Heart left ventricle (tissue), 16 donors: ENCODE measurements at regions not wholly inside any gene's neighbourhood (a gene's known extent, or its start where the extent isn't known, plus 50 kb on each side); places are given as distances from the start of the nearest gene placed in this dataset.

Experiments used
- ATAC-seq, 4 donors: fragments of 200-7000 bp; cut with Tn5 transposase; one replicate each; pipeline ENCODE4 v1.9.1; 2020 to 2022; ENCODE audit warnings: moderate library complexity in 4 of 4, mild to moderate bottlenecking in 3 of 4, moderate number of reproducible peaks in 1 of 4
- DNase-seq, 5 donors: peaks; one replicate each; pipeline ENCODE4 v3.0.0-alpha.2; 2020
- H3K27ac ChIP-seq, 12 donors: fragments of 200-600 bp; sonication (generic) in 4 of 12; one replicate each; pipeline versions ENCODE4 v1.5.0 to v1.8.0; 2016 to 2022; ENCODE audit warnings: mild to moderate bottlenecking in 2 of 12
- H3K27me3 ChIP-seq, 9 donors: fragments of 200-600 bp; sonication (generic) in 2 of 9; one replicate each; pipeline versions ENCODE4 v1.5.1 to v1.8.0; 2016 to 2022; ENCODE audit warnings: mild to moderate bottlenecking in 3 of 9
- H3K36me3 ChIP-seq, 9 donors: fragments of 200-600 bp; sonication (generic) in 2 of 9; one replicate each; pipeline versions ENCODE4 v1.5.0 to v1.8.0; 2018 to 2022; ENCODE audit warnings: mild to moderate bottlenecking in 2 of 9
- H3K4me1 ChIP-seq, 12 donors: fragments of 200-600 bp; sonication (generic) in 4 of 12; one replicate each; pipeline versions ENCODE4 v1.5.0 to v1.8.0; 2016 to 2022; ENCODE audit warnings: mild to moderate bottlenecking in 3 of 12
- H3K4me3 ChIP-seq, 12 donors: fragments of 200-600 bp; sonication (generic) in 4 of 12; one replicate each; pipeline versions ENCODE4 v1.5.0 to v1.8.0; 2017 to 2022; ENCODE audit warnings: mild to moderate bottlenecking in 9 of 12, moderate library complexity in 4 of 12
- H3K9me3 ChIP-seq, 12 donors: fragments of 200-600 bp; sonication (generic) in 4 of 12; one replicate each; pipeline versions ENCODE4 v1.5.0 to v1.8.0; 2016 to 2022; ENCODE audit warnings: mild to moderate bottlenecking in 1 of 12
- CTCF ChIP-seq, 12 donors: fragments of 200-600 bp; sonication (generic) in 4 of 12; IDR thresholded peaks; one replicate each; pipeline versions ENCODE4 v1.5.0 to v1.8.0; 2018 to 2022; ENCODE audit warnings: antibody characterized with exemption in 12 of 12, mild to moderate bottlenecking in 5 of 12
- POLR2A ChIP-seq, 2 donors: fragments of 450-650 bp; IDR thresholded peaks; one replicate each; pipeline ENCODE4 v1.6.1; 2017; ENCODE audit warnings: antibody characterized with exemption in 2 of 2, mild to moderate bottlenecking in 2 of 2, moderate library complexity in 2 of 2
- WGBS, 4 donors: extraction: QIAGEN DNeasy Blood & Tissue Kit in 2 of 4; methylation state at CpG; one replicate each; pipeline versions ENCODE4 v1.1.5 to v1.1.7; 2013 to 2018; 5-methylcytosine and 5-hydroxymethylcytosine counted together
- intact Hi-C, 10 donors: fragments of 100-400 bp; cut with DNase I; formaldehyde crosslinking; loops; one replicate each; pipeline versions ENCODE4 v1.11.1 to v1.14.2; 2022
- donor health status: ischemic (EF 13 %, LVEDD 7.1; RV severe dilation, severe dysfunction).
- donor health status: healthy with polysubstance abuse.
- donor health status: DM: no; HTN: yes; CAD: no.
- donor health status: DM: no; HTN: no; CAD: no.
- donor health status: ischemic (EF 25% LVEDD 6.9; RV normal size, moderate dysfunction).
- donor health status: ischemic (EF 25% LVEDD 5.7; RV mildly dilated, moderate dysfunction).
- donor health status: healthy.
- donor health status: DM: yes; HTN: yes; CAD: no.
- donor health status: ischemic (EF 35%, LVEDD 5.7; RV mildly dilated, moderate dysfunction).
- donor health status: nonischemic (EF 11% LVEDD 7.7; RV severe dilation, severe dysfunction).
- donor health status: DM: yes; HTN: yes; CAD: no.
- donor health status: PGD.
- donor health status: ischemic (EF 29% LVEDD 5.4; RV normal size, mild dysfunction).
- donor health status: nonischemic (EF 23%, LVEDD 6.1; RV moderate dilation, normal function).

- Histone ChIP-seq H3K36me3 (no peaks in the 10 kb centered on the region), H3K9me3 (no peaks in the 10 kb centered on the region), H3K27me3 (no peaks in the 10 kb centered on the region), H3K4me1 (no peaks in the 10 kb centered on the region), H3K4me3 (no peak overlapping the region), H3K27ac (no peak overlapping the region)
- no peak for ATAC-seq
- no peak for TF ChIP-seq CTCF (IDR thresholded peaks at IDR 0.05)
- no peak for TF ChIP-seq POLR2A (IDR thresholded peaks at IDR 0.05)
- 89 to 92% (median 92%) methylated on average over 3 of the region's 3 CpGs for WGBS, 4 donors
- intact Hi-C loops, result no loop called here
- DNase-seq, result no peak
These were observed 420.0 kb upstream of the PODXL start for GRCh38 chr7:131976411-131976810.

GRCh38 chr7:131974671-131975070, 418.2 kb upstream of the PODXL start:
- H3K27me3 ChIP-seq, result no peaks in the 10 kb centered on the region
- no peak overlapping the region for H3K4me3 ChIP-seq
- intact Hi-C loops, result no loop called here
- H3K9me3 ChIP-seq, result no peaks in the 10 kb centered on the region
- WGBS, 4 donors, result 65 to 87% (median 67%) methylated on average over 2 of the region's 2 CpGs
- ATAC-seq (no peak), DNase-seq (no peak)
- no peak overlapping the region for H3K27ac ChIP-seq
- H3K4me1 ChIP-seq, result no peaks in the 10 kb centered on the region
- TF ChIP-seq POLR2A (IDR thresholded peaks at IDR 0.05), result no peak
- no peak for TF ChIP-seq CTCF (IDR thresholded peaks at IDR 0.05)
- H3K36me3 ChIP-seq, result no peaks in the 10 kb centered on the region

- H3K27me3 ChIP-seq, result no peaks in the 10 kb centered on the region
- H3K36me3 ChIP-seq, result no peaks in the 10 kb centered on the region
- no peak for ATAC-seq
- TF ChIP-seq POLR2A (IDR thresholded peaks at IDR 0.05) (no peak), CTCF (IDR thresholded peaks at IDR 0.05) (no peak)
- DNase-seq, result no peak
- intact Hi-C loops, result no loop called here
- 60 to 82% (median 66%) methylated on average over 2 of the region's 2 CpGs for WGBS, 4 donors
- no peaks in the 10 kb centered on the region for H3K9me3 ChIP-seq
- H3K27ac ChIP-seq, result no peak overlapping the region
- H3K4me1 ChIP-seq, result no peaks in the 10 kb centered on the region
- no peak overlapping the region for H3K4me3 ChIP-seq
These were observed 415.8 kb upstream of the PODXL start for GRCh38 chr7:131972251-131972650.

- Histone ChIP-seq H3K27ac (no peak overlapping the region), H3K27me3 (no peaks in the 10 kb centered on the region), H3K36me3 (no peaks in the 10 kb centered on the region), H3K4me3 (no peak overlapping the region), H3K9me3 (no peaks in the 10 kb centered on the region), H3K4me1 (no peaks in the 10 kb centered on the region)
- 61 to 70% (median 63%) methylated on average over 4 of the region's 4 CpGs for WGBS, 4 donors
- TF ChIP-seq CTCF (IDR thresholded peaks at IDR 0.05) (no peak), POLR2A (IDR thresholded peaks at IDR 0.05) (no peak)
- DNase-seq, result no peak
- no peak for ATAC-seq
- intact Hi-C loops, result no loop called here
These were observed 414.2 kb upstream of the PODXL start for GRCh38 chr7:131970602-131971001.
